ENCODE measurements at regions not wholly inside any gene's neighbourhood (a gene's known extent, or its start where the extent isn't known, plus 50 kb on each side); places are given as distances from the start of the nearest gene placed in this dataset.
"Not testable (repeated sequence)": the region's sequence is repeated elsewhere in the genome, so short reads cannot be mapped to it uniquely, and the experiment has no call there.

DNA sequence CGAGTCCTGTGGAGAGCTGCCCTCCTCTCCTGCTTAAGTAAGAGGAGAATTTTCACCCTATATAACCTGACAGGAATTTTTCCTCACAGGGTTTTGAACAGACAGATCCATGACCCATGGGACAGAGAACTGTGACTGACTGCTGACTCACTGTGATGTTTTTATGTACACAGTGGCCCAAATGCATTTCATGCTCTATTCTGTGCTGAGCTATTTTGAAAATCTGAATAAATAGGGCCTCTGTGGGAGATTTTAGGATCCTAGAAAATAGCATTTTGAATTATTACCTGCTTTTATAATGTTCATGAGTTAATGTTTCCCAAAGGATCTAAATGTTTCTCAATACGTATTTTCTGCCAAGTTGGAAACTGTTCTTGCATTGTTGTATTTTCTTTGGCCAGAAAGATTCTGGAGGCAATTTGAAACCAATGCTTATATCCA lies 577.4 kb downstream of the HTR1B start:
- Mint-ChIP-seq H3K27me3 (ENCODE audit: insufficient read depth) (no peaks in the 10 kb centered on the region; the same call in 1 of the 2 replicates), H3K9me3 (no peaks in the 10 kb centered on the region), H3K27ac (no peak overlapping the region), H3K4me3 (no peak overlapping the region), H3K4me1 (ENCODE audit: low read depth) (no peaks in the 10 kb centered on the region; the same call in 1 of the 2 replicates), H3K36me3 (ENCODE audit: low read depth) (no peaks in the 10 kb centered on the region)
- DNase-seq = no peak
- TF ChIP-seq, protein P1, sequence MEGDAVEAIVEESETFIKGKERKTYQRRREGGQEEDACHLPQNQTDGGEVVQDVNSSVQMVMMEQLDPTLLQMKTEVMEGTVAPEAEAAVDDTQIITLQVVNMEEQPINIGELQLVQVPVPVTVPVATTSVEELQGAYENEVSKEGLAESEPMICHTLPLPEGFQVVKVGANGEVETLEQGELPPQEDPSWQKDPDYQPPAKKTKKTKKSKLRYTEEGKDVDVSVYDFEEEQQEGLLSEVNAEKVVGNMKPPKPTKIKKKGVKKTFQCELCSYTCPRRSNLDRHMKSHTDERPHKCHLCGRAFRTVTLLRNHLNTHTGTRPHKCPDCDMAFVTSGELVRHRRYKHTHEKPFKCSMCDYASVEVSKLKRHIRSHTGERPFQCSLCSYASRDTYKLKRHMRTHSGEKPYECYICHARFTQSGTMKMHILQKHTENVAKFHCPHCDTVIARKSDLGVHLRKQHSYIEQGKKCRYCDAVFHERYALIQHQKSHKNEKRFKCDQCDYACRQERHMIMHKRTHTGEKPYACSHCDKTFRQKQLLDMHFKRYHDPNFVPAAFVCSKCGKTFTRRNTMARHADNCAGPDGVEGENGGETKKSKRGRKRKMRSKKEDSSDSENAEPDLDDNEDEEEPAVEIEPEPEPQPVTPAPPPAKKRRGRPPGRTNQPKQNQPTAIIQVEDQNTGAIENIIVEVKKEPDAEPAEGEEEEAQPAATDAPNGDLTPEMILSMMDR (IDR thresholded peaks at IDR 0.05) = no peak

DNA sequence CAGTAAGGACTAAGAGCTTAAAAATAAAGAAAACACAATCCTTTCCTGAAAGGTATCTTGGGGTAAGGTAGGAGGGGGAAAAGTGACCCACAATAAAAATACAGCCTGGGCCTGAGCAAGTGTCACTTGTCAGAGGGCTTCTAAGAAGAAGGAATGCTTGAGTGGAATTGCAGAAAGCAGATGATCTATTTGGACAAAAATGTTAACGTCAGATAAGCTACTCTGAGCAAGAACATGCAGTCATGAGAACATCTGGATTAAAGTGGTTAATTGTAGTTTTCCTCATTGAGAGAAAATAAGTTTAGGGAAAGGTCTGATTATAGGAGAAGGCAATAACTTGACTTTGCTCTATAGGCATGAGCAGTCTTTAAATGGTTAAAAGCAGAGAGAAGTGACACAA lies 581.9 kb downstream of the HTR1B start:
- H3K4me3 Mint-ChIP-seq = no peak overlapping the region

DNA sequence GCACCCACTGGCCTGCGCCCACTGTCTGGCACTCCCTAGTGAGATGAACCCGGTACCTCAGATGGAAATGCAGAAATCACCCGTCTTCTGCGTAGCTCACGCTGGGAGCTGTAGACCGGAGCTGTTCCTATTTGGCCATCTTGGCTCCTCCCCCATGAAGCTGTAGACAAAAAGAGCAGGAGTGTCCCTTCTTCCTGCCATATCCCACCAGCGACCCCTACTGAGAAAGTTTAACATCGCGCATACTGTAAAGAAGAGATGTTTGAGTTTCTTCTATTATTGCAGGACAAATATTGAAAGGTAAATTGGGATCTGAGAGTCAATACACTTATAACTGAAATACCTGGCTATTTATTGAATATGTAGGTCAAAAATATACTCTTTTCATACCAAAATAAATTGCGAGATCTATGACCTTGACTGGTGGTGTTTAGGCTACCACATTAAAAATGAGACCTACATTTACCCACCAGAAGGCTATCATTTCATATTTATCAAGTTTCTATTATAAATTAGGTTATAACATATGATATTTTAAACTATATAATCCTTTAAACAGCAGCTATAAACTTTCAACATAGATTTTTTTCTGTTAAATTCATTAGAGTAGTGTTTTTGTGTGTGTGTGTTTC lies 586.3 kb downstream of the HTR1B start:
- H3K36me3 Mint-ChIP-seq (ENCODE audit: low read depth) = no peaks in the 10 kb centered on the region
- peaks cover 11% of the 10 kb centered on the region for H3K9me3 Mint-ChIP-seq
- no peak overlapping the region for H3K27ac Mint-ChIP-seq
- no peaks in the 10 kb centered on the region for H3K4me1 Mint-ChIP-seq (ENCODE audit: low read depth)
- peak overlapping the region; percentile 28; the same call in 1 of the 2 replicates for H3K4me3 Mint-ChIP-seq
- H3K27me3 Mint-ChIP-seq (ENCODE audit: insufficient read depth) = no peaks in the 10 kb centered on the region
- TF ChIP-seq, protein P1 (IDR thresholded peaks at IDR 0.05) = no peak
- no peak for DNase-seq

More for the DNA sequence above, 581.9 kb downstream of the HTR1B start:
- TF ChIP-seq, protein P1 (IDR thresholded peaks at IDR 0.05) = no peak
- no peak for DNase-seq
- Mint-ChIP-seq H3K4me1 (ENCODE audit: low read depth) (no peaks in the 10 kb centered on the region; the same call in 1 of the 2 replicates), H3K27me3 (ENCODE audit: insufficient read depth) (no peaks in the 10 kb centered on the region; the same call in 1 of the 2 replicates), H3K9me3 (peaks cover 11% of the 10 kb centered on the region), H3K27ac (no peak overlapping the region), H3K36me3 (ENCODE audit: low read depth) (no peaks in the 10 kb centered on the region)

DNA sequence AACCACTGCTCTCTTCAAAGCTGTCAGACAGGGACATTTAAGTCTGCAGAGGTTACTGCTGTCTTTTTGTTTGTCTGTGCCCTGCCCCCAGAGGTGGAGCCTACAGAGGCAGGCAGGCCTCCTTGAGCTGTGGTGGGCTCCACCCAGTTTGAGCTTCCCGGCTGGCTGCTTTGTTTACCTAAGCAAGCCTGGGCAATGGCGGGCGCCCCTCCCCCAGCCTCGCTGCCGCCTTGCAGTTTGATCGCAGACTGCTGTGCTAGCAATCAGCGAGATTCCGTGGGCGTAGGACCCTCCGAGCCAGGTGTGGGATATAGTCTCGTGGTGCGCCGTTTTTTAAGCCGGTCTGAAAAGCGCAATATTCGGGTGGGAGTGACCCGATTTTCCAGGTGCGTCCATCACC lies 586.9 kb downstream of the HTR1B start:
- not testable (repeated sequence) for H3K27me3 Mint-ChIP-seq (ENCODE audit: insufficient read depth); H3K4me3 Mint-ChIP-seq; H3K36me3 Mint-ChIP-seq (ENCODE audit: low read depth); H3K27ac Mint-ChIP-seq; DNase-seq; H3K4me1 Mint-ChIP-seq (ENCODE audit: low read depth)
- peaks cover 11% of the 10 kb centered on the region for H3K9me3 Mint-ChIP-seq

DNA sequence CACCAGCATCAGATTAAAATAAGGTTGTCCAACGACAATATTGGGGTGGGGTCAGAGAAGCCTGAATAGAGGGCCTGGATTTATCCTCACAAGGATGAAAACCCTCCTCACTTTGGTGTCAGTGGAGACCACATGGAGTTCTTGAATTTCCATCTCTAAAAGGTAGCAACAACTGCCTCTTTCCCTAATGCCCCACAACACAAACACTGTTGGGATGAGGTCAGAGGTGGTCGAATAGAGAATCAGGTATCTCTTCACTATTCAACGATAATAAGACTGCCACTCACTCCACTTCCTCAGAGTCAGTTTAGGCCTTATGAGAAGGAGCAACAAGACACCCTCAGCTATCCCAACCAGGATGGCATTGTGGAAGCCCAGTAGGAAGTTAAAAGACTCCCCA lies 596.1 kb downstream of the HTR1B start:
- no peak overlapping the region for H3K27ac Mint-ChIP-seq
- peaks cover 3% of the 10 kb centered on the region; the same call in 1 of the 2 replicates for H3K9me3 Mint-ChIP-seq
- no peaks in the 10 kb centered on the region; the same call in 1 of the 2 replicates for H3K27me3 Mint-ChIP-seq (ENCODE audit: insufficient read depth)
- no peaks in the 10 kb centered on the region for H3K36me3 Mint-ChIP-seq (ENCODE audit: low read depth)
- no peak for DNase-seq
- H3K4me3 Mint-ChIP-seq = no peak overlapping the region
- TF ChIP-seq, protein P1 (IDR thresholded peaks at IDR 0.05) = no peak
- H3K4me1 Mint-ChIP-seq (ENCODE audit: low read depth) = no peaks in the 10 kb centered on the region

DNA sequence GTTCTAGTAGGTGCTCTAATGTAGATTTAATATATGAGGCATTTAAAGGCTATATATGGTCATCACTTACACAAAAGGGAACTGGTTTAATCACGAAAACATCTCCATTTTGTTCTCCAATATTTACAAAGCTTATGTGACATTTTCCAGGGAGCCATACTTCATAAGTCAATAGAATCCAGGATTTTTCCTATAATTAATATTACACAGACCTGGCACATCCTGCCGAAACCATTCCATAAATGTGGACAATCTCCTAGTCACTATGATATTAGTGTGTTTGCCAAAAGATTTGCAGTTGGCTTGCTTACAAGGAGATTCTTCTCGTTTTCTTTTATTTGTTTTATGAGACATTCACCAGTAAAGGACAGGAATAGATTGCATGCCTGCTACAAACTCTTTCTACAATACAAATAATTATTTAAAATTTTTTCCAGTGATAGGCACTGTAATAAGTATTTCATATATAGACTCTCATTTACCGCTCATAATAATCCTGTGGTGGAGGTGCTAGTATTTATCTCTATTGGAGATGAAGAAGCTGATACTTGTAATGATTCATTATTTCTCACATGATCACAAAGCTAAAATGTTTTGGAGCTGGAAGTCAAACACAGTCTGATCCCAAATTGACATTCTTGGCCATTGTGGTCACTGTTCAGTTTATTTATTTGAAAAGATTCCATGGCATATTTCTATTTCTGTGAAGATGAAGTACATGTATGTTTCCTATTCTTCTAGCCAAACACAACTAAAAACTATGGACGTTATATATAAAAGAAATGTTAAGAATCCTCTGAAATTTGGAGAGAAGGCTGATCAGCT lies 597.0 kb downstream of the HTR1B start:
- H3K9me3 Mint-ChIP-seq = peaks cover 3% of the 10 kb centered on the region; the same call in 1 of the 2 replicates
- no peak overlapping the region for H3K4me3 Mint-ChIP-seq
- H3K27ac Mint-ChIP-seq = no peak overlapping the region
- no peaks in the 10 kb centered on the region for H3K4me1 Mint-ChIP-seq (ENCODE audit: low read depth)
- H3K36me3 Mint-ChIP-seq (ENCODE audit: low read depth) = no peaks in the 10 kb centered on the region
- DNase-seq = no peak
- H3K27me3 Mint-ChIP-seq (ENCODE audit: insufficient read depth) = no peaks in the 10 kb centered on the region; the same call in 1 of the 2 replicates
- TF ChIP-seq, protein P1 (IDR thresholded peaks at IDR 0.05) = no peak
